ENCODE measurements at regions not wholly inside any gene's neighbourhood (a gene's known extent, or its start where the extent isn't known, plus 50 kb on each side); places are given as distances from the start of the nearest gene placed in this dataset.
"Not testable (repeated sequence)": the region's sequence is repeated elsewhere in the genome, so short reads cannot be mapped to it uniquely, and the experiment has no call there.

GRCh38 chr9:129435988-129436717 is 184.7 kb downstream of the C9orf50 start:
- WGBS, 10 experiments, result 0 to 80% (median 61%) methylated on average over 1 to 7 of the region's 30 CpGs; no CpG with 5 or more reads in 2 of the 10 experiments
- Histone ChIP-seq H3K4me1 (replicated peaks in 1 of 2) (peaks cover 52% of the 10 kb centered on the region in 2 donors), H3K27ac (peak overlapping the region; percentile 93 to 98), H3K4me3 (no peak overlapping the region)
- in situ Hi-C loops (cut with MboI; ENCODE audit: low pct_unique_long_range_greater_than_20kb in 2 of 9, low sequenced_read_pairs in 9 of 9, unreplicated experiment in 9 of 9), result no loop called here
- no peak for ATAC-seq (replicated peaks in 6 of 8)

- in situ Hi-C loops (cut with MboI; ENCODE audit: low pct_unique_long_range_greater_than_20kb in 2 of 9, low sequenced_read_pairs in 9 of 9, unreplicated experiment in 9 of 9), result no loop called here
- Histone ChIP-seq H3K4me1 (replicated peaks in 1 of 2) (peaks cover 50 to 54% of the 10 kb centered on the region in 2 donors), H3K4me3 (no peak overlapping the region), H3K27ac (no peak overlapping the region)
- WGBS, 10 experiments, result 40 to 85% (median 71%) methylated on average over 1 to 11 of the region's 12 CpGs
- ATAC-seq (replicated peaks in 6 of 8), result peak in 1 of 8 experiments; percentile 13
These were observed 185.6 kb downstream of the C9orf50 start for GRCh38 chr9:129435291-129435690.

- H3K4me1 ChIP-seq (replicated peaks in 1 of 2), result peaks cover 58 to 65% of the 10 kb centered on the region in 2 donors
- in situ Hi-C loops (cut with MboI; ENCODE audit: low pct_unique_long_range_greater_than_20kb in 2 of 9, low sequenced_read_pairs in 9 of 9, unreplicated experiment in 9 of 9), result no loop called here
- H3K27ac ChIP-seq, result no peak overlapping the region
- H3K4me3 ChIP-seq, result no peak overlapping the region
- WGBS, 10 experiments, result 26 to 89% (median 52%) methylated on average over 1 to 2 of the region's 2 CpGs
- ATAC-seq (replicated peaks in 6 of 8), result peak in 1 of 8 experiments; percentile 22
These were observed 186.7 kb downstream of the C9orf50 start for GRCh38 chr9:129434187-129434586.

DNA sequence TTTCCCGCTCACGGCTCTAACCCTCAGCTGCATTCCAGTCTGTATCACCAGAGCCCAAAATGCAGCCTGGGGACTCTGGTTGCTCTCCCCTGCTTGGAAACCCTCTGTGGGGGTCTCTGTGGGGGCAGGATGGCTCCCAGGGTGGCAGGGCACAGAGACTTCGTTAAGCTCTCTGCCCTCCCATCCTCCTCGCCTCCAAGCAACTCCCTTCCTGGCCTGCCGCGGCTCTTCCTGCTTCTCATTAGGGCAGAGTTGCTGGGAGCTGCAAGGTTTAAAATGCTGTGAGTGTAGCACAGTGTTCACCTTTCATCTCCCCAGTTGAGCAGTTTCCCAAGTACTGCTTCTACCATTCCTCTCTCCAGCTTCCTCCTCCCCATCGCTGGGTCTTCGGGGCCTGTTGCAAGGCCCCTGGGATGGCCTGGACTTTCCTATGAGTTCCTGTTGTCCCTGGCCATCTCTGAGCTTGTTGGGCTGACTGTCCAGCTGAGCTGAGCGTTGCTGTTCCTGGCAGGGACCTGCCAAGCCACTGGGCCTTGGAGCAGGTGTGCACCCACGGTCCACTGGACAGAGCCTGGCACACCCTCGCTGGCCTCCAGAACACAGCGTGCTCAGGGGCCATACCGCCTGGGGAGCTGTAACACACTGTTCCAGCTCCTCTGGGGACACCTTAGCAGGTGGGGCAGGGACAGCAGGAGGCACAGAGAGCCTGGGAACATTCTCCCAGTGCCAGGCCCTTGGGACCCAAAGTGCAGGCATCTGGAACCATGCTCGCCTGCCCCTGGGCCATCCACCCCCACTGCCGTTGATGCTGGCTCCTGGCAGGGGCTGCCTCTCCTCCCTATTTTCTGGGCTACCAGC is 188.4 kb downstream of the C9orf50 start:
- in situ Hi-C loops (cut with MboI; ENCODE audit: low pct_unique_long_range_greater_than_20kb in 2 of 9, low sequenced_read_pairs in 9 of 9, unreplicated experiment in 9 of 9), result no loop called here

GRCh38 chr9:129430940-129431643 is 189.8 kb downstream of the C9orf50 start:
- 38 to 80% (median 72%) methylated on average over 1 to 8 of the region's 18 CpGs; no CpG with 5 or more reads in 1 of the 10 experiments for WGBS, 10 experiments

More for the DNA sequence above, 188.4 kb downstream of the C9orf50 start:
- no peak overlapping the region for H3K4me3 ChIP-seq
- peak overlapping the region in 1 of 2 donors; percentile 45 for H3K27ac ChIP-seq
- 21 to 67% (median 44%) methylated on average over 3 to 13 of the region's 15 CpGs; no CpG with 5 or more reads in 1 of the 10 experiments for WGBS, 10 experiments
- H3K4me1 ChIP-seq (replicated peaks in 1 of 2), result peaks cover 61 to 66% of the 10 kb centered on the region in 2 donors
- ATAC-seq (replicated peaks in 6 of 8), result no peak

DNA sequence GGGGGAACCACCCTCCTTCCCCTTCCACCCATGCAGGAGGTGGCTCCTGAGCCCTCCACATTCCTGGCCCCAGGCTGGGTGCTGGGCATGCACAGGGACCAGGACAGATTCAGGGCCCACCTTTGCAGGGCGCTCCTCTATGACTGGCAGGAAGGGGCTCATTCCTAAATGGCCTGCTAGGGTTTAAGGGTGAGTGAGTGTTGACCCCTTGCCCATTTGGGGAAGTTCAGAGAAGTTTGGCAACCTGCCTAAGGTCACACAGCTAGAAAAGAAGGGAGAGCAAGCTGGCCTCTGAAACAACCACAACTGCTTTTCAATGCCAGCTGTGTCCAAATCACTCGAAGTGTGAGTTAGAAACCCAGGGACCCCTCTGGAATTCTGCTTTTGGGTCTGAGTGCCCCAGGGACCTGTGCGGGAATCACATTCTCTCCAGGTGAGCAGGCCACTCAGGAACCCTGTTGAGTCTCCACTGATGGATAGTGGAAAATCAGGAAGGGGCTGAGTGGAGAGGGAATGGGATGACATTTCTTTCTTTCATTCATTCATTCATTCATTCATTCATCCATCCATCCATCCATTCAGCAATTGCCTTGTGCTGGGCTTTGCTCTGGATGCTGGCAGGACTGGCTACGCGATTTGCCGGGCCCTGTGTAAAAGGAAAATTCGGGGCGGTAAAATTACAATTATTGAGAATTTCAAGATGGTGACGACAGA is 191.9 kb downstream of the C9orf50 start:
- 65 to 94% (median 80%) methylated on average over 1 to 8 of the region's 9 CpGs; no CpG with 5 or more reads in 2 of the 10 experiments for WGBS, 10 experiments
- in situ Hi-C loops (cut with MboI; ENCODE audit: low pct_unique_long_range_greater_than_20kb in 2 of 9, low sequenced_read_pairs in 9 of 9, unreplicated experiment in 9 of 9), result no loop called here
- ATAC-seq (replicated peaks in 6 of 8), result no peak
- Histone ChIP-seq H3K4me3 (no peak overlapping the region), H3K4me1 (replicated peaks in 1 of 2) (peaks cover 49 to 56% of the 10 kb centered on the region in 2 donors), H3K27ac (peak overlapping the region; percentile 84 to 89)

More at GRCh38 chr9:129430940-129431643, 189.8 kb downstream of the C9orf50 start:
- in situ Hi-C loops (cut with MboI; ENCODE audit: low pct_unique_long_range_greater_than_20kb in 2 of 9, low sequenced_read_pairs in 9 of 9, unreplicated experiment in 9 of 9), result no loop called here
- ATAC-seq (replicated peaks in 6 of 8), result no peak
- no peak overlapping the region for H3K4me3 ChIP-seq
- peak overlapping the region; percentile 36 to 45 for H3K27ac ChIP-seq
- H3K4me1 ChIP-seq (replicated peaks in 1 of 2), result peaks cover 54 to 61% of the 10 kb centered on the region in 2 donors

DNA sequence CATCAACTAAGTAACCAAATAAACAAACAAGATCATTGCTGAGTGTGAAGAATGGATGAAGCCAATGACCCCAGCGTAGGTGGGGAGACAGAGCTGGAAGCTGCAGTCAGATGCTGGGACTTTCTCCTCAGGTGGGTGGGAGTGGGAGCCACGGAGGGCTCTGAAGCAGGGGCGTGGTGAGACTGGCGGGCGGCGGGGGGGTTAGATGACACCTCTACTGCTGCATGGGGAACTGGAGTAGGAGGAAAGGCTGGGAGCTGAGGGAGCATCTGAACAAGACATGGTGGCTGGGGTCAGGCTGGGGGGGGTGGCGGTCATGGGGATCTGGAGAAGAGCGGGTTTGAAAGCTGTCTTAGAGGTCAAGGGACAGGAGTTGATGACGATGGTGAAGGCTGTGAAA is 193.8 kb downstream of the C9orf50 start:
- Histone ChIP-seq H3K4me3 (no peak overlapping the region), H3K27ac (peak overlapping the region in 1 of 2 donors; percentile 75), H3K4me1 (replicated peaks in 1 of 2) (peaks cover 58 to 61% of the 10 kb centered on the region in 2 donors)
- in situ Hi-C loops (cut with MboI; ENCODE audit: low pct_unique_long_range_greater_than_20kb in 2 of 9, low sequenced_read_pairs in 9 of 9, unreplicated experiment in 9 of 9), result no loop called here
- WGBS, 10 experiments, result 22 to 80% (median 66%) methylated on average over 1 to 5 of the region's 9 CpGs; no CpG with 5 or more reads in 5 of the 10 experiments
- no peak for ATAC-seq (replicated peaks in 6 of 8)

- WGBS, 10 experiments, result 83 to 100% (median 93%) methylated on average over 1 to 6 of the region's 8 CpGs; no CpG with 5 or more reads in 1 of the 10 experiments
- ATAC-seq (replicated peaks in 6 of 8); H3K4me3 ChIP-seq; in situ Hi-C loops (cut with MboI; ENCODE audit: low pct_unique_long_range_greater_than_20kb in 2 of 9, low sequenced_read_pairs in 9 of 9, unreplicated experiment in 9 of 9); H3K27ac ChIP-seq: not testable (repeated sequence)
- H3K4me1 ChIP-seq (replicated peaks in 1 of 2), result peaks cover 35% of the 10 kb centered on the region in 2 donors
These were observed 197.1 kb downstream of the C9orf50 start for GRCh38 chr9:129423755-129424154.

DNA sequence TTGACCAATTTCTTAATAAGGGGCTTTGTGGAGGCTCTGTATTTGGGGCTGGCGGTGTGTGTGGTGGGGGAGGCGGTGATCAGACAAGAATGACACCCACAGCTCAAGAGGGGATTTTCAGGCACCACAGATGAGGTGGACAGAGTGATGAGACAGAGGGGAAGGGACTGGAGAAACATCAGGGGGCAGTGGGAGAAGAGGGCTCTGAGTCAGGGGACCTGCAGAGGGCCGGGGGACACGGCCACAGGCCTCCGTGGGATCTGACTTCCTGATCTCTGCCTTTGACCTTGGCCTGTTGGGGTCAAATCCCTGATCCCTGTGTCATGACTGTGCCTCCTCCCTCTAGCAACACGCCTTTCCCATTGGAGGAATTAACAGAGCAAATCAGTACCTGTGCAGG is 197.7 kb downstream of the C9orf50 start:
- 27 to 100% (median 71%) methylated on average over 1 to 5 of the region's 6 CpGs; no CpG with 5 or more reads in 3 of the 10 experiments for whole genome bisulfite sequencing, 10 experiments

DNA sequence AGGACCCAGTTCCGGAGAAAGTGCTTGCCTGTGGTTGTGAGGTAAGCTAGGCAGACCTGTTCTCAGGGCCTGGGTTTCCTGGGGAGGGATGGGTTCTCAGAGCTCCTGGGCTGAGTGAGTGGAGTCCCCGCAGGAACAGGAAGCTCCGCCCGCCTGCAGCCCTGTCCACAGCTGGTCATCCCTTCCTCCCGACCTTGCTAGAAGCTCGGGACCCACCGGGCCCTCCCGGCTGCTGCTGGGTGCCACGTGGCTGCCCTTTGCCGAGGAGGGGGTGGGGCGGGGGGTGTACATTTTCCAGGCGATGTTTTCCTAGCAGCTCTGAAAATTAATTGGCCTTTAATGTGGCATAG is 198.1 kb downstream of the C9orf50 start:
- in situ Hi-C loops (cut with MboI; ENCODE audit: low pct_unique_long_range_greater_than_20kb in 2 of 9, low sequenced_read_pairs in 9 of 9, unreplicated experiment in 9 of 9), result no loop called here
- WGBS, 10 experiments, result 8 to 100% (median 40%) methylated on average over 1 to 7 of the region's 12 CpGs; no CpG with 5 or more reads in 6 of the 10 experiments
- peak overlapping the region; percentile 44 to 77 for H3K27ac ChIP-seq
- ATAC-seq (replicated peaks in 6 of 8), result peak in 7 of 8 experiments; percentile 61 to 89 (median 83)
- no peak overlapping the region for H3K4me3 ChIP-seq
- peaks cover 32% of the 10 kb centered on the region in 2 donors for H3K4me1 ChIP-seq (replicated peaks in 1 of 2)

More for the DNA sequence above, 197.7 kb downstream of the C9orf50 start:
- peaks cover 35% of the 10 kb centered on the region in 2 donors for H3K4me1 ChIP-seq (replicated peaks in 1 of 2)
- ATAC-seq (replicated peaks in 6 of 8), result peak in 5 of 8 experiments; percentile 35 to 64 (median 50)
- in situ Hi-C loops (cut with MboI; ENCODE audit: low pct_unique_long_range_greater_than_20kb in 2 of 9, low sequenced_read_pairs in 9 of 9, unreplicated experiment in 9 of 9), result no loop called here
- peak overlapping the region; percentile 44 to 77 for H3K27ac ChIP-seq
- no peak overlapping the region for H3K4me3 ChIP-seq

GRCh38 chr9:129422032-129422842 is 198.7 kb downstream of the C9orf50 start:
- Histone ChIP-seq H3K4me3 (no peak overlapping the region), H3K4me1 (replicated peaks in 1 of 2) (peaks cover 30 to 32% of the 10 kb centered on the region in 2 donors), H3K27ac (peak overlapping the region; percentile 47 to 77)
- no peak for ATAC-seq (replicated peaks in 6 of 8)
- in situ Hi-C loops (cut with MboI; ENCODE audit: low pct_unique_long_range_greater_than_20kb in 2 of 9, low sequenced_read_pairs in 9 of 9, unreplicated experiment in 9 of 9), result no loop called here
- WGBS, 10 experiments, result 87 to 100% (median 91%) methylated on average over 2 to 10 of the region's 11 CpGs; no CpG with 5 or more reads in 2 of the 10 experiments

Data from motor neuron (in vitro differentiated cells).